ENCODE measurements at regions not wholly inside any gene's neighbourhood (a gene's known extent, or its start where the extent isn't known, plus 50 kb on each side); places are given as distances from the start of the nearest gene placed in this dataset.

GRCh38 chr11:115869780-115870431 is 365.7 kb upstream of the CADM1 start:
- in situ Hi-C loops (cut with HindIII; ENCODE audit: low sequenced_read_pairs): no loop called here

GRCh38 chr11:115869131-115869530 is 364.9 kb upstream of the CADM1 start:
- in situ Hi-C loops (cut with HindIII; ENCODE audit: low sequenced_read_pairs): no loop called here

- in situ Hi-C loops (cut with HindIII; ENCODE audit: low sequenced_read_pairs): no loop called here
These were observed 356.0 kb upstream of the CADM1 start for GRCh38 chr11:115860246-115860645.

- in situ Hi-C loops (cut with HindIII; ENCODE audit: low sequenced_read_pairs): no loop called here
These were observed 344.4 kb upstream of the CADM1 start for GRCh38 chr11:115848611-115849010.

GRCh38 chr11:115848080-115848479 is 343.9 kb upstream of the CADM1 start:
- in situ Hi-C loops (cut with HindIII; ENCODE audit: low sequenced_read_pairs): no loop called here

- in situ Hi-C loops (cut with HindIII; ENCODE audit: low sequenced_read_pairs): no loop called here
These were observed 341.7 kb upstream of the CADM1 start for GRCh38 chr11:115845872-115846271.

- in situ Hi-C loops (cut with HindIII; ENCODE audit: low sequenced_read_pairs): no loop called here
These were observed 339.5 kb upstream of the CADM1 start for GRCh38 chr11:115843685-115844084.

- in situ Hi-C loops (cut with HindIII; ENCODE audit: low sequenced_read_pairs): no loop called here
These were observed 338.9 kb upstream of the CADM1 start for GRCh38 chr11:115843111-115843510.

- in situ Hi-C loops (cut with HindIII; ENCODE audit: low sequenced_read_pairs): no loop called here
These were observed 315.8 kb upstream of the CADM1 start for GRCh38 chr11:115820026-115820425.

- in situ Hi-C loops (cut with HindIII; ENCODE audit: low sequenced_read_pairs): no loop called here
These were observed 314.8 kb upstream of the CADM1 start for GRCh38 chr11:115819014-115819413.

GRCh38 chr11:115817844-115818468 is 313.7 kb upstream of the CADM1 start:
- in situ Hi-C loops (cut with HindIII; ENCODE audit: low sequenced_read_pairs): no loop called here

- in situ Hi-C loops (cut with HindIII; ENCODE audit: low sequenced_read_pairs): no loop called here
These were observed 304.2 kb upstream of the CADM1 start for GRCh38 chr11:115808351-115808940.

- in situ Hi-C loops (cut with HindIII; ENCODE audit: low sequenced_read_pairs): no loop called here
These were observed 301.8 kb upstream of the CADM1 start for GRCh38 chr11:115806056-115806455.

- in situ Hi-C loops (cut with HindIII; ENCODE audit: low sequenced_read_pairs): no loop called here
These were observed 299.0 kb upstream of the CADM1 start for GRCh38 chr11:115803073-115803740.

GRCh38 chr11:115802641-115803040 is 298.4 kb upstream of the CADM1 start:
- in situ Hi-C loops (cut with HindIII; ENCODE audit: low sequenced_read_pairs): no loop called here

- in situ Hi-C loops (cut with HindIII; ENCODE audit: low sequenced_read_pairs): no loop called here
These were observed 288.7 kb upstream of the CADM1 start for GRCh38 chr11:115792903-115793302.

GRCh38 chr11:115787302-115787701 is 283.1 kb upstream of the CADM1 start:
- in situ Hi-C loops (cut with HindIII; ENCODE audit: low sequenced_read_pairs): no loop called here

GRCh38 chr11:115784796-115785521 is 280.7 kb upstream of the CADM1 start:
- in situ Hi-C loops (cut with HindIII; ENCODE audit: low sequenced_read_pairs): no loop called here

- in situ Hi-C loops (cut with HindIII; ENCODE audit: low sequenced_read_pairs): no loop called here
These were observed 276.6 kb upstream of the CADM1 start for GRCh38 chr11:115780646-115781362.

- in situ Hi-C loops (cut with HindIII; ENCODE audit: low sequenced_read_pairs): no loop called here
These were observed 274.9 kb upstream of the CADM1 start for GRCh38 chr11:115778928-115779650.

Measured in endothelial cell of hepatic sinusoid (primary cell).